Esophagus muscularis mucosa (tissue), 4 donors: ENCODE measurements at regions not wholly inside any gene's neighbourhood (a gene's known extent, or its start where the extent isn't known, plus 50 kb on each side); places are given as distances from the start of the nearest gene placed in this dataset.

ENCODE experiments used
- DNase-seq: peaks from one replicate; pipeline ENCODE4 v3.0.0-alpha.2; 2017; ENCODE audit errors: extremely low spot score
- H3K27ac ChIP-seq, 4 donors: fragments of 200-600 bp; sonication (generic); replicated peaks in 1 of 4; 1 replicate in 3 of 4; 2 replicates in 1 of 4; pipeline ENCODE4 v1.5.1; 2016 to 2019; ENCODE audit warnings: mild to moderate bottlenecking in 1 of 4
- H3K27me3 ChIP-seq, 4 donors: fragments of 200-600 bp; sonication (generic); one replicate each; pipeline versions ENCODE4 v1.5.1 to v1.6.0; 2016 to 2019
- H3K36me3 ChIP-seq, 4 donors: fragments of 200-600 bp; sonication (generic); one replicate each; pipeline ENCODE4 v1.5.1; 2016 to 2019
- H3K4me1 ChIP-seq, 4 donors: fragments of 200-600 bp; sonication (generic); one replicate each; pipeline ENCODE4 v1.5.1; 2016 to 2019
- H3K4me3 ChIP-seq, 4 donors: fragments of 200-600 bp; sonication (generic); 1 replicate in 2 of 4; 2 replicates in 2 of 4; pipeline ENCODE4 v1.5.1; 2016 to 2019; ENCODE audit warnings: mild to moderate bottlenecking in 4 of 4, moderate library complexity in 1 of 4
- H3K9me3 ChIP-seq, 4 donors: fragments of 200-600 bp; sonication (generic); 1 replicate in 3 of 4; 2 replicates in 1 of 4; pipeline ENCODE4 v1.5.1; 2016 to 2019
- CTCF ChIP-seq, 3 experiments: fragments of 200-600 bp in 2 of 3; fragments of 450-650 bp in 1 of 3; sonication (generic) in 2 of 3; IDR thresholded peaks; one replicate each; pipeline ENCODE4 v1.5.1; 2017 to 2019; ENCODE audit warnings: antibody characterized with exemption in 3 of 3, mild to moderate bottlenecking in 2 of 3, moderate library complexity in 1 of 3
- EP300 ChIP-seq: sonication (generic); formaldehyde crosslinking; IDR thresholded peaks from one replicate; pipeline ENCODE4 v1.6.1; 2017; ENCODE audit warnings: antibody characterized with exemption
- POLR2A ChIP-seq: fragments of 450-650 bp; IDR thresholded peaks from one replicate; pipeline ENCODE4 v1.6.1; 2017; ENCODE audit warnings: antibody characterized with exemption, moderate library complexity, mild to moderate bottlenecking, low read depth
- POLR2AphosphoS5 ChIP-seq, 2 donors: sonication (generic); formaldehyde crosslinking; IDR thresholded peaks; one replicate each; pipeline ENCODE4 v1.6.1; 2017; ENCODE audit warnings: antibody characterized with exemption in 2 of 2
- WGBS: methylation state at CpG from one replicate; pipeline ENCODE4 v1.1.5; 2018; 5-methylcytosine and 5-hydroxymethylcytosine counted together
- intact Hi-C: fragments of 100-400 bp; cut with DNase I; formaldehyde crosslinking; loops from one replicate; pipeline ENCODE4 v1.15.1; 2023

- intact Hi-C loops = no loop called here
- 63% methylated on average over 3 of the region's 3 CpGs for WGBS
- Histone ChIP-seq H3K27ac (no peak overlapping the region), H3K4me3 (no peak overlapping the region), H3K9me3 (no peaks in the 10 kb centered on the region), H3K4me1 (no peaks in the 10 kb centered on the region), H3K27me3 (no peaks in the 10 kb centered on the region), H3K36me3 (no peaks in the 10 kb centered on the region)
- no peak for DNase-seq
- TF ChIP-seq EP300 (no peak), POLR2AphosphoS5 (IDR thresholded peaks at IDR 0.05) (no peak), POLR2A (no peak), CTCF (IDR thresholded peaks at IDR 0.05) (no peak)
Observed at GRCh38 chrX:128759745-128760144, 707.5 kb upstream of the ACTRT1 start.

GRCh38 chrX:128759177-128759576, 707.0 kb upstream of the ACTRT1 start:
- H3K27ac ChIP-seq = no peak overlapping the region
- H3K4me3 ChIP-seq = no peak overlapping the region
- H3K36me3 ChIP-seq = no peaks in the 10 kb centered on the region
- 66% methylated on average over 1 of the region's 1 CpG for WGBS
- no peaks in the 10 kb centered on the region for H3K27me3 ChIP-seq
- no peaks in the 10 kb centered on the region for H3K4me1 ChIP-seq
- TF ChIP-seq CTCF (IDR thresholded peaks at IDR 0.05) = no peak
- no peak for TF ChIP-seq POLR2A
- TF ChIP-seq EP300 = no peak
- no peak for TF ChIP-seq POLR2AphosphoS5 (IDR thresholded peaks at IDR 0.05)
- intact Hi-C loops = no loop called here
- H3K9me3 ChIP-seq = no peaks in the 10 kb centered on the region
- no peak for DNase-seq

- intact Hi-C loops = no loop called here
- TF ChIP-seq CTCF (IDR thresholded peaks at IDR 0.05) (no peak), POLR2A (no peak), EP300 (no peak), POLR2AphosphoS5 (IDR thresholded peaks at IDR 0.05) (no peak)
- no peak overlapping the region for H3K4me3 ChIP-seq
- no peaks in the 10 kb centered on the region for H3K27me3 ChIP-seq
- no peaks in the 10 kb centered on the region for H3K9me3 ChIP-seq
- no peak overlapping the region for H3K27ac ChIP-seq
- no peaks in the 10 kb centered on the region for H3K4me1 ChIP-seq
- DNase-seq = no peak
- H3K36me3 ChIP-seq = no peaks in the 10 kb centered on the region
Observed at GRCh38 chrX:128754130-128754529, 701.9 kb upstream of the ACTRT1 start.

- H3K4me3 ChIP-seq = no peak overlapping the region
- no peaks in the 10 kb centered on the region for H3K27me3 ChIP-seq
- TF ChIP-seq EP300 = no peak
- TF ChIP-seq POLR2A = no peak
- TF ChIP-seq CTCF (IDR thresholded peaks at IDR 0.05) = no peak
- TF ChIP-seq POLR2AphosphoS5 (IDR thresholded peaks at IDR 0.05) = no peak
- DNase-seq = no peak
- intact Hi-C loops = no loop called here
- H3K9me3 ChIP-seq = no peaks in the 10 kb centered on the region
- WGBS = 33% methylated on average over 1 of the region's 1 CpG
- no peak overlapping the region for H3K27ac ChIP-seq
- H3K36me3 ChIP-seq = no peaks in the 10 kb centered on the region
- H3K4me1 ChIP-seq = no peaks in the 10 kb centered on the region
Observed at GRCh38 chrX:128739539-128739938, 687.3 kb upstream of the ACTRT1 start.

- intact Hi-C loops = no loop called here
Observed at GRCh38 chrX:128728943-128729342, 676.7 kb upstream of the ACTRT1 start.

More at GRCh38 chrX:128728943-128729342, 676.7 kb upstream of the ACTRT1 start:
- Histone ChIP-seq H3K4me1 (no peaks in the 10 kb centered on the region), H3K27me3 (no peaks in the 10 kb centered on the region), H3K27ac (no peak overlapping the region), H3K4me3 (no peak overlapping the region), H3K9me3 (no peaks in the 10 kb centered on the region), H3K36me3 (no peaks in the 10 kb centered on the region)
- 67% methylated on average over 1 of the region's 1 CpG for WGBS
- DNase-seq = no peak
- TF ChIP-seq CTCF (IDR thresholded peaks at IDR 0.05) (no peak), POLR2AphosphoS5 (IDR thresholded peaks at IDR 0.05) (no peak), POLR2A (no peak), EP300 (no peak)
